MM.1S (cell line): ENCODE measurements at regions not wholly inside any gene's neighbourhood (a gene's known extent, or its start where the extent isn't known, plus 50 kb on each side); places are given as distances from the start of the nearest gene placed in this dataset.

Experiments used
- DNase-seq: peaks from one replicate; pipeline ENCODE4 v3.0.0-alpha.2; 2015
- H2AFZ ChIP-seq: fragments of 300-600 bp; sonication (generic); 2 replicates; pipeline ENCODE4 v1.6.0; 2016; ENCODE audit warnings: antibody characterized with exemption, low read length
- H3F3A ChIP-seq: fragments of 300-600 bp; sonication (generic); 2 replicates; pipeline ENCODE4 v1.6.1; 2016; ENCODE audit warnings: mild to moderate bottlenecking, antibody characterized with exemption, low read length, moderate library complexity, mixed read lengths; ENCODE audit not compliant: insufficient read depth
- H3K27ac ChIP-seq: fragments of 300-600 bp; sonication (generic); 2 replicates; pipeline ENCODE4 v1.5.1; 2016; ENCODE audit warnings: mild to moderate bottlenecking, low read length
- H3K27me3 ChIP-seq: fragments of 300-600 bp; sonication (generic); replicated peaks from 2 replicates; pipeline ENCODE4 v1.6.0; 2016; ENCODE audit warnings: low read length; ENCODE audit not compliant: insufficient read depth
- H3K36me3 ChIP-seq: fragments of 300-600 bp; sonication (generic); replicated peaks from 2 replicates; pipeline ENCODE4 v1.6.1; 2016; ENCODE audit warnings: mild to moderate bottlenecking, low read length, mixed read lengths; ENCODE audit not compliant: insufficient read depth
- H3K4me1 ChIP-seq: fragments of 300-600 bp; sonication (generic); 2 replicates; pipeline ENCODE4 v1.6.1; 2016; ENCODE audit warnings: low read length, mixed read lengths
- H3K4me2 ChIP-seq: fragments of 300-600 bp; sonication (generic); 2 replicates; pipeline ENCODE4 v1.6.0; 2016; ENCODE audit warnings: low read depth, low read length
- H3K4me3 ChIP-seq: fragments of 300-600 bp; sonication (generic); 2 replicates; pipeline ENCODE4 v1.5.1; 2016; ENCODE audit warnings: low read length, mixed read lengths
- H3K79me2 ChIP-seq: fragments of 300-600 bp; sonication (generic); 2 replicates; pipeline ENCODE4 v1.6.1; 2016; ENCODE audit warnings: mixed run types, low read length, mixed read lengths
- H3K9ac ChIP-seq: fragments of 300-600 bp; sonication (generic); 2 replicates; pipeline ENCODE4 v1.6.1; 2016; ENCODE audit warnings: low read length, mixed read lengths
- H3K9me2 ChIP-seq: fragments of 300-600 bp; sonication (generic); replicated peaks from 2 replicates; pipeline ENCODE4 v1.6.1; 2016; ENCODE audit warnings: mild to moderate bottlenecking, low read length, mixed read lengths; ENCODE audit not compliant: insufficient read depth
- H3K9me3 ChIP-seq: fragments of 300-600 bp; sonication (generic); replicated peaks from 2 replicates; pipeline ENCODE4 v1.6.1; 2016; ENCODE audit warnings: mild to moderate bottlenecking, low read length, mixed read lengths; ENCODE audit not compliant: insufficient read depth
- H4K20me1 ChIP-seq: fragments of 300-600 bp; sonication (generic); 2 replicates; pipeline ENCODE4 v1.6.1; 2016; ENCODE audit warnings: mild to moderate bottlenecking, low read length, moderate library complexity, mixed read lengths; ENCODE audit not compliant: insufficient read depth
- EZH2 ChIP-seq: fragments of 300-600 bp; sonication (generic); optimal IDR thresholded peaks from 2 replicates; pipeline ENCODE3; 2017; ENCODE audit warnings: low read depth, mild to moderate bottlenecking, antibody characterized with exemption, low read length, mixed read lengths
- EZH2phosphoT487 ChIP-seq: fragments of 300-600 bp; sonication (generic); IDR thresholded peaks from 2 replicates; pipeline ENCODE4 v1.6.1; 2018; ENCODE audit warnings: antibody characterized with exemption, low read length
- TF ChIP-seq, protein P1 (sequence below): fragments of 300-600 bp; sonication (generic); IDR thresholded peaks from 2 replicates; pipeline ENCODE4 v1.5.1; 2016; ENCODE audit warnings: antibody characterized with exemption, low read length, mixed read lengths

DNA sequence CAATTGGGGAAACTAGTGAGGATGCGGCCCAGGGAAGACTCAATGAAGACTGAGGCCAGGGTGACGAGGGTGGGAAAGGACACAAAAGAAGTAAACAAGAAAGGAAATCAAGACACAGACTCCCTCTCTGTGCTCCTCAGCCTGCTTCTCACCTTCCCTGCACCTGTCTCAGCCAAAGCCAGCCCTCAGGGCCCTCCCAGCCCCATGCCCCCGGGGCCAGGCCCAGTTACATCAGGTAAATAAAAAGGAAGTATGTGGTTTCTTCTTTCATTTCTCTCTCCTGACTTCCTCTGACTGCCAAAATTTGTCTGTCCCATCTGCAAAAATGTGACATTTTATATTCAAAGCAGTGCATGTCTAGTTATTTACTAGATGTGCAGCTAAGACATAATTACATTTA is 328.0 kb downstream of the UACA start:
- TF ChIP-seq EZH2 (no peak), EZH2phosphoT487 (no peak)
- TF ChIP-seq, protein P1, sequence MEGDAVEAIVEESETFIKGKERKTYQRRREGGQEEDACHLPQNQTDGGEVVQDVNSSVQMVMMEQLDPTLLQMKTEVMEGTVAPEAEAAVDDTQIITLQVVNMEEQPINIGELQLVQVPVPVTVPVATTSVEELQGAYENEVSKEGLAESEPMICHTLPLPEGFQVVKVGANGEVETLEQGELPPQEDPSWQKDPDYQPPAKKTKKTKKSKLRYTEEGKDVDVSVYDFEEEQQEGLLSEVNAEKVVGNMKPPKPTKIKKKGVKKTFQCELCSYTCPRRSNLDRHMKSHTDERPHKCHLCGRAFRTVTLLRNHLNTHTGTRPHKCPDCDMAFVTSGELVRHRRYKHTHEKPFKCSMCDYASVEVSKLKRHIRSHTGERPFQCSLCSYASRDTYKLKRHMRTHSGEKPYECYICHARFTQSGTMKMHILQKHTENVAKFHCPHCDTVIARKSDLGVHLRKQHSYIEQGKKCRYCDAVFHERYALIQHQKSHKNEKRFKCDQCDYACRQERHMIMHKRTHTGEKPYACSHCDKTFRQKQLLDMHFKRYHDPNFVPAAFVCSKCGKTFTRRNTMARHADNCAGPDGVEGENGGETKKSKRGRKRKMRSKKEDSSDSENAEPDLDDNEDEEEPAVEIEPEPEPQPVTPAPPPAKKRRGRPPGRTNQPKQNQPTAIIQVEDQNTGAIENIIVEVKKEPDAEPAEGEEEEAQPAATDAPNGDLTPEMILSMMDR = no peak
- Histone ChIP-seq H4K20me1 (no peaks in the 10 kb centered on the region), H3K4me2 (peak overlapping the region; percentile 86), H3K36me3 (no peaks in the 10 kb centered on the region), H3K27me3 (no peaks in the 10 kb centered on the region), H3F3A (peaks cover 37% of the 10 kb centered on the region), H3K9ac (peak overlapping the region; percentile 44; the same call in 1 of the 2 replicates), H3K4me3 (peak overlapping the region; percentile 34; the same call in 1 of the 2 replicates), H3K9me3 (no peaks in the 10 kb centered on the region), H2AFZ (peak overlapping the region; percentile 32), H3K9me2 (no peaks in the 10 kb centered on the region), H3K27ac (peak overlapping the region; percentile 93), H3K79me2 (no peaks in the 10 kb centered on the region), H3K4me1 (peaks cover 42% of the 10 kb centered on the region)
- DNase-seq = peak; percentile 85

DNA sequence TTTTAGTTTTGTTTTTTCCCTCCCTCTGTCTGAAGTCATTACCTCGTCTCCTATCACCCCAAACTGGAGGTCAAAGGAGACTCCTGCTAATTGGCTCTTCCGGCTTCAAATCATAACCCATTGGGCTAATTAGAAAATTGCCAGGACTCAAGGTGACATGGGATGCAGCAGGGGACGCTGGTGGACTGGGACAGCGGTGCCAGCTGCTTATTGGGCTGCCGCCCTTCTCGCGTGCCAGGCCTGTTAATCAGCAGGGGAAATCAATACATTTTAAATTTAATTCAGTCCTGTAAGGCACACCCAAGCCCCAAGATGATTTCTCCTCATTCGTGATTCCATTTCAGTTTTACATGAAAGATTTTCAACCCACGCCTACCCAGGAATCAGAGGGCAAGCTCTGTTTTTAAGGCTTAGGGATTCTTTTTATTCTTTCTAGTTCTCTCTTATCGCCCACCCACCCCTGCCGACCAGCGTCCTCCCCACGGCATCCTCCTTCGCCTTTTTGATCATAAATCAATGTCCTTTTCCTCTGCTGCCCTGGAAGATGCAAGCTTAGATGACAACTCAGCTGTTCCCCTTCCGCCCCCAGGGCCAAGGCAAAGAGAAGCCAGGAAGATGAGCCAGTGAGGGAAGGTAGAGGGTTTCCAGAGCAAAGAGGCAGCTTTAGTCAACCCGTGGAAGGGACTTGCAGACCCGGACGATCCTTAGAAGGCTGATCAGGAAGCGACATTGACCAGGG is 329.6 kb downstream of the UACA start:
- H3K4me1 ChIP-seq = peaks cover 42% of the 10 kb centered on the region
- H3K4me2 ChIP-seq = no peak overlapping the region

DNA sequence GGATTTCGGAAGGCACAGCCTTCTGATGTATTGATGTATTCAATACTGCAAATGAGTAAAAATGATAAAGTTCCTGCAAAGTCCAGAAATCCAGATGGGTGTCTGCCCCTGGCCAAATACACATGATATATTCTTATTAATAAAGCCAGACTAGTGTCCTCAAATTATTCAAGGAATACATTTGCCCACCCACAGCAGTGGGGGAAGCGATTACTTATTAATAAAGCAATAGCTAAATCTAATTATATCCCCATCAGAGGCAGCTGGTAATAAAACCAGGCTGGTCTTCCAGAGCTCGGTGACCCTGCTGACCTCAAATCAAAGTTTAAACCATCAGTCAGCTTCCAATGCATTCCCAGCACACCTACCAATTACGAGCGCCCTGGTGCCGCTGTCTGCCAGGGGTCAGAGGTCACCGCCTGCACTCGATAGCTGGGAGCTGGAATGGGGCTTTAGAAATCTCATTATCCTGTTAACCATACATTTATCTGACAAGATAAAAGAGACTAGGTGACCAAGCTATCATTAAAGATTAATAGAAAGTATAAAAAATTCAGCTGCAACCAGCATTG is 330.3 kb downstream of the UACA start:
- no peaks in the 10 kb centered on the region for H3K27me3 ChIP-seq
- H3K36me3 ChIP-seq = no peaks in the 10 kb centered on the region
- no peaks in the 10 kb centered on the region for H3K79me2 ChIP-seq
- no peaks in the 10 kb centered on the region for H3K9me3 ChIP-seq
- TF ChIP-seq, protein P1 = no peak
- TF ChIP-seq EZH2 = no peak
- H4K20me1 ChIP-seq = no peaks in the 10 kb centered on the region
- no peak overlapping the region for H2AFZ ChIP-seq
- H3K27ac ChIP-seq = no peak overlapping the region
- H3K9me2 ChIP-seq = no peaks in the 10 kb centered on the region
- no peak overlapping the region for H3K9ac ChIP-seq
- H3F3A ChIP-seq = peaks cover 37% of the 10 kb centered on the region
- peaks cover 41% of the 10 kb centered on the region for H3K4me1 ChIP-seq
- H3K4me3 ChIP-seq = no peak overlapping the region
- DNase-seq = no peak
- H3K4me2 ChIP-seq = no peak overlapping the region

More for the DNA sequence above, 329.6 kb downstream of the UACA start:
- Histone ChIP-seq H3K27ac (peak overlapping the region; percentile 93; the same call in 1 of the 2 replicates), H3K9ac (no peak overlapping the region), H3K36me3 (no peaks in the 10 kb centered on the region), H3K79me2 (no peaks in the 10 kb centered on the region), H3F3A (peaks cover 37% of the 10 kb centered on the region), H3K9me2 (no peaks in the 10 kb centered on the region), H2AFZ (no peak overlapping the region), H3K9me3 (no peaks in the 10 kb centered on the region), H3K27me3 (no peaks in the 10 kb centered on the region), H4K20me1 (no peaks in the 10 kb centered on the region), H3K4me3 (no peak overlapping the region)
- no peak for TF ChIP-seq EZH2
- TF ChIP-seq EZH2phosphoT487 = no peak
- TF ChIP-seq, protein P1 = no peak
- no peak for DNase-seq
